ENCODE measurements at regions not wholly inside any gene's neighbourhood (a gene's known extent, or its start where the extent isn't known, plus 50 kb on each side); places are given as distances from the start of the nearest gene placed in this dataset.

DNA sequence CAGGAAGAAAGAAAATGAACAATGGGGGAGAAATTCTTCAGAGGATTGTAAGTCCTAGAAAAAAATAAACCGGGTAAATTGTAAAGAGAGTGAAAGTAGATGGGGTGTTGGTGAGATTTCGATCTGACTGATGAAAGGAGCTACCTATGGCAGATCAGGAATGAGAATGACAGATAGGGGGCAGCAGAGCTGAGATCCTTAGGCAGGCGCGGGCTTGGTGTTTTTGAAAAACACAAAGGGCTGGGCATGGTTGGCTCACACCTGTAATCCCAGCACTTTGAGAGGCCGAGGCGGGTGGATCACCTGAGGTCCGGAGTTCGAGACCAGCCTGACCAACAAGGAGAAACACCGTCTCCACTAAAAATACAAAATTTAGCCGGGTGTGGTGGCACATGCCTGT, 1468.6 kb upstream of the SLC10A2 start:
- POLR2A ChIA-PET (ENCODE audit: unreplicated experiment) = no interaction called here

More for the DNA sequence above, 1468.6 kb upstream of the SLC10A2 start:
- H3K56ac ChIP-seq (ENCODE audit: extremely low read depth, insufficient read depth, low read length) = no peak overlapping the region
- H4K8ac ChIP-seq (ENCODE audit: low read depth in 2 of 2, low read length in 2 of 2) = no peak overlapping the region
- H2AK9ac ChIP-seq (replicated peaks; ENCODE audit: low read depth, low read length, poor library complexity) = no peak overlapping the region
- H2BK120ac ChIP-seq (ENCODE audit: low read depth, low read length) = no peak overlapping the region
- H3K9ac ChIP-seq (ENCODE audit: low read depth, low read length) = no peak overlapping the region
- WGBS, 2 experiments (ENCODE audit: extremely low coverage in 2 of 2, insufficient read length in 1 of 2) = 100% methylated on average over 2 to 7 of the region's 10 CpGs
- no peak overlapping the region for H3K4me3 ChIP-seq (ENCODE audit: insufficient read depth, low read depth, low read length)
- H3K23ac ChIP-seq (ENCODE audit: low read depth, low read length) = no peak overlapping the region
- no peak overlapping the region for H3K18ac ChIP-seq (ENCODE audit: low read depth, low read length)
- H3K27ac ChIP-seq (ENCODE audit: insufficient read depth, low read length) = no peak overlapping the region
- no peak overlapping the region for H4K91ac ChIP-seq (ENCODE audit: insufficient read depth, low read depth, low read length)
- H4K20me1 ChIP-seq (ENCODE audit: insufficient read depth, low read length) = no peaks in the 10 kb centered on the region
- H3K27me3 ChIP-seq (ENCODE audit: control insufficient read depth, insufficient read depth, low read length) = no peaks in the 10 kb centered on the region
- no peaks in the 10 kb centered on the region for H3K36me3 ChIP-seq (ENCODE audit: control insufficient read depth, insufficient read depth, low read length)
- H2BK5ac ChIP-seq (ENCODE audit: low read depth, low read length, poor library complexity, severe bottlenecking) = no peak overlapping the region
- CTCF ChIA-PET = no interaction called here
- H3K9me3 ChIP-seq (ENCODE audit: control insufficient read depth, insufficient read depth, low read length) = no peaks in the 10 kb centered on the region; the same call in 1 of the 2 replicates
- DNase-seq = no peak
- H3K79me1 ChIP-seq (ENCODE audit: low read depth in 1 of 2, low read length in 2 of 2) = no peaks in the 10 kb centered on the region
- no peaks in the 10 kb centered on the region for H3K4me1 ChIP-seq (ENCODE audit: control insufficient read depth, insufficient read depth, low read length)
- no peak for ATAC-seq (ENCODE audit: low read depth)
- no TSS peak for BruUV-seq (replicated peaks)
- intact Hi-C loops (cut with micrococcal nuclease) = no loop called here
- no peak overlapping the region for H2AFZ ChIP-seq (replicated peaks; ENCODE audit: low read length, poor library complexity)
- no peak overlapping the region for H4K5ac ChIP-seq (ENCODE audit: low read depth, low read length)
- no peak overlapping the region for H2BK15ac ChIP-seq (ENCODE audit: low read depth, low read length)
- dilution Hi-C loops (cut with HindIII; ENCODE audit: low sequenced_read_pairs, unreplicated experiment) = no loop called here
- TF ChIP-seq CEBPB (IDR thresholded peaks at IDR 0.05; ENCODE audit: low read depth, low read length) = no peak
- TF ChIP-seq RCOR1 (IDR thresholded peaks at IDR 0.05; ENCODE audit: insufficient replicate concordance, low read length) = no peak
- TF ChIP-seq SMC3 (IDR thresholded peaks at IDR 0.05; ENCODE audit: low read depth, low read length) = no peak
- no peak for TF ChIP-seq BHLHE40 (IDR thresholded peaks at IDR 0.05; ENCODE audit: low read depth, low read length)
- TF ChIP-seq, protein P1, sequence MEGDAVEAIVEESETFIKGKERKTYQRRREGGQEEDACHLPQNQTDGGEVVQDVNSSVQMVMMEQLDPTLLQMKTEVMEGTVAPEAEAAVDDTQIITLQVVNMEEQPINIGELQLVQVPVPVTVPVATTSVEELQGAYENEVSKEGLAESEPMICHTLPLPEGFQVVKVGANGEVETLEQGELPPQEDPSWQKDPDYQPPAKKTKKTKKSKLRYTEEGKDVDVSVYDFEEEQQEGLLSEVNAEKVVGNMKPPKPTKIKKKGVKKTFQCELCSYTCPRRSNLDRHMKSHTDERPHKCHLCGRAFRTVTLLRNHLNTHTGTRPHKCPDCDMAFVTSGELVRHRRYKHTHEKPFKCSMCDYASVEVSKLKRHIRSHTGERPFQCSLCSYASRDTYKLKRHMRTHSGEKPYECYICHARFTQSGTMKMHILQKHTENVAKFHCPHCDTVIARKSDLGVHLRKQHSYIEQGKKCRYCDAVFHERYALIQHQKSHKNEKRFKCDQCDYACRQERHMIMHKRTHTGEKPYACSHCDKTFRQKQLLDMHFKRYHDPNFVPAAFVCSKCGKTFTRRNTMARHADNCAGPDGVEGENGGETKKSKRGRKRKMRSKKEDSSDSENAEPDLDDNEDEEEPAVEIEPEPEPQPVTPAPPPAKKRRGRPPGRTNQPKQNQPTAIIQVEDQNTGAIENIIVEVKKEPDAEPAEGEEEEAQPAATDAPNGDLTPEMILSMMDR (conservative IDR thresholded peaks at IDR 0.05; ENCODE audit: low read depth, low read length) = no peak
- TF ChIP-seq MXI1 (IDR thresholded peaks at IDR 0.05; ENCODE audit: borderline replicate concordance, low read depth, low read length) = no peak
- TF ChIP-seq NFE2L2 (IDR thresholded peaks at IDR 0.05; ENCODE audit: low read depth, low read length) = no peak
- TF ChIP-seq FOS (IDR thresholded peaks at IDR 0.05; ENCODE audit: low read depth, low read length) = no peak
- TF ChIP-seq, protein P2, sequence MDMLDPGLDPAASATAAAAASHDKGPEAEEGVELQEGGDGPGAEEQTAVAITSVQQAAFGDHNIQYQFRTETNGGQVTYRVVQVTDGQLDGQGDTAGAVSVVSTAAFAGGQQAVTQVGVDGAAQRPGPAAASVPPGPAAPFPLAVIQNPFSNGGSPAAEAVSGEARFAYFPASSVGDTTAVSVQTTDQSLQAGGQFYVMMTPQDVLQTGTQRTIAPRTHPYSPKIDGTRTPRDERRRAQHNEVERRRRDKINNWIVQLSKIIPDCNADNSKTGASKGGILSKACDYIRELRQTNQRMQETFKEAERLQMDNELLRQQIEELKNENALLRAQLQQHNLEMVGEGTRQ (IDR thresholded peaks at IDR 0.05; ENCODE audit: low read depth, low read length) = no peak
- TF ChIP-seq RAD21 (IDR thresholded peaks at IDR 0.05; ENCODE audit: low read length) = no peak
- no peak for TF ChIP-seq CHD1 (IDR thresholded peaks at IDR 0.05; ENCODE audit: low read depth, low read length)
- no peaks in the 10 kb centered on the region for H3K9me1 ChIP-seq (ENCODE audit: insufficient read depth, low read length)
- H2AK5ac ChIP-seq (ENCODE audit: low read depth, low read length) = no peak overlapping the region
- H3K4me2 ChIP-seq (ENCODE audit: low read depth, low read length) = no peak overlapping the region
- no peak overlapping the region for H2BK20ac ChIP-seq (ENCODE audit: low read depth, low read length)
- in situ Hi-C loops (cut with MboI; ENCODE audit: low sequenced_read_pairs) = no loop called here
- H3K14ac ChIP-seq (replicated peaks; ENCODE audit: low read depth, low read length) = no peak overlapping the region
- H3K4ac ChIP-seq (ENCODE audit: low read depth, low read length) = no peak overlapping the region

Measured in IMR-90 (cell line).